Transverse colon (tissue), 4 donors: ENCODE measurements at regions not wholly inside any gene's neighbourhood (a gene's known extent, or its start where the extent isn't known, plus 50 kb on each side); places are given as distances from the start of the nearest gene placed in this dataset.

Experiments
- DNase-seq: peaks from one replicate; pipeline ENCODE4 v3.0.0-alpha.2; 2019
- H3K27ac ChIP-seq, 4 donors: fragments of 200-600 bp; sonication (generic); 2 replicates each; pipeline ENCODE4 v1.5.1; 2016 to 2018; ENCODE audit warnings: inconsistent platforms in 4 of 4
- H3K27me3 ChIP-seq: fragments of 200-600 bp; sonication (generic); 2 replicates; pipeline ENCODE4 v1.5.1; 2017; ENCODE audit warnings: inconsistent platforms
- H3K36me3 ChIP-seq, 4 donors: fragments of 200-600 bp; sonication (generic); 2 replicates each; pipeline ENCODE4 v1.5.1; 2017 to 2019; ENCODE audit warnings: inconsistent platforms in 4 of 4
- H3K4me1 ChIP-seq, 4 donors: fragments of 200-600 bp; sonication (generic); 2 replicates each; pipeline ENCODE4 v1.5.1; 2017 to 2020; ENCODE audit warnings: inconsistent platforms in 4 of 4
- H3K4me3 ChIP-seq, 4 donors: fragments of 200-600 bp; sonication (generic); 1 replicate in 1 of 4; 2 replicates in 3 of 4; pipeline versions ENCODE4 v1.5.1 to v1.6.1; 2017 to 2019; ENCODE audit warnings: inconsistent platforms in 4 of 4
- H3K9me3 ChIP-seq, 2 donors: fragments of 200-600 bp; sonication (generic); 2 replicates each; pipeline ENCODE4 v1.5.1; 2017 to 2019; ENCODE audit warnings: inconsistent platforms in 2 of 2
- EP300 ChIP-seq: sonication (generic); formaldehyde crosslinking; IDR thresholded peaks from one replicate; pipeline ENCODE4 v1.6.1; 2017; ENCODE audit warnings: antibody characterized with exemption, low read depth
- POLR2A ChIP-seq: fragments of 450-650 bp; IDR thresholded peaks from one replicate; pipeline ENCODE4 v1.6.1; 2016; ENCODE audit warnings: antibody characterized with exemption, mild to moderate bottlenecking, moderate library complexity
- POLR2AphosphoS5 ChIP-seq, 3 donors: sonication (generic); formaldehyde crosslinking; IDR thresholded peaks; one replicate each; pipeline ENCODE4 v1.6.1; 2016; ENCODE audit warnings: antibody characterized with exemption in 3 of 3
- WGBS, 2 donors: methylation state at CpG; one replicate each; pipeline ENCODE4 v1.1.5; 2018; ENCODE audit warnings: low coverage in 1 of 2; 5-methylcytosine and 5-hydroxymethylcytosine counted together
- in situ Hi-C, 4 donors: fragments of 200-750 bp; cut with MboI; loops; one replicate each; pipeline versions ENCODE4 v1.15.0 to v1.15.1; 2017; ENCODE audit warnings: low sequenced_read_pairs in 3 of 4, low pct_ligation_motif_present in 1 of 4, low pct_unique_long_range_greater_than_20kb in 1 of 4
- intact Hi-C: fragments of 100-400 bp; cut with DNase I; formaldehyde crosslinking; loops from one replicate; pipeline ENCODE4 v1.15.1; 2023; ENCODE audit warnings: low total_unique reads
- TF ChIP-seq, protein P1 (sequence below), 5 experiments: fragments of 200-600 bp in 3 of 5; fragments of 450-650 bp in 2 of 5; sonication (generic) in 3 of 5; IDR thresholded peaks; 1 replicate in 2 of 5; 2 replicates in 3 of 5; pipeline ENCODE4 v1.5.1; 2016 to 2017; ENCODE audit warnings: antibody characterized with exemption in 5 of 5, inconsistent platforms in 3 of 5, mild to moderate bottlenecking in 2 of 5, moderate library complexity in 1 of 5

DNA sequence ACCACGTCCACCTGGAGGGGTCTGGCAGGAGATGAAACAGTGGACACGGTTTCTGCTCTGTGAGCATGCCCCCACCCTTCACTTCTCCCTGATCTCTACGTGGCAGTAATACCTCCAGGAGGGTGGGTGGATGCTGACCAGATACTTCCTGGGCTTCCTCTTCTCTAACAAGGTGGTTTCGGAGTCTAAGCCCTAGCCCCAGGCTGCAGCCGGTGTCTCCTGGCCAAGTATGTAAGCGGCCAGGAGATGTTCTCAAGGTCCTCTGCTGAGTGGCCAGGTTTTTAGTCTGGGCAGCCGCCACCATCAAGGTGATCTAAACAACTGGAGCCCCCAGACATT lies 101.8 kb upstream of the ASB18 start:
- intact Hi-C loops: no loop called here
- DNase-seq: no peak
- in situ Hi-C loops: loop anchor here in 1 of 4 donors (10.0 kb wide), 1 partner anchor 709 kb away; no protein-coding TSS in a partner anchor
- no peaks in the 10 kb centered on the region for H3K9me3 ChIP-seq
- 54% methylated on average over 7 of the region's 7 CpGs; no CpG with 5 or more reads in 1 of the 2 donors for WGBS, 2 donors
- H3K27me3 ChIP-seq: peaks cover 8% of the 10 kb centered on the region
- no peak overlapping the region for H3K4me3 ChIP-seq
- TF ChIP-seq, protein P1, sequence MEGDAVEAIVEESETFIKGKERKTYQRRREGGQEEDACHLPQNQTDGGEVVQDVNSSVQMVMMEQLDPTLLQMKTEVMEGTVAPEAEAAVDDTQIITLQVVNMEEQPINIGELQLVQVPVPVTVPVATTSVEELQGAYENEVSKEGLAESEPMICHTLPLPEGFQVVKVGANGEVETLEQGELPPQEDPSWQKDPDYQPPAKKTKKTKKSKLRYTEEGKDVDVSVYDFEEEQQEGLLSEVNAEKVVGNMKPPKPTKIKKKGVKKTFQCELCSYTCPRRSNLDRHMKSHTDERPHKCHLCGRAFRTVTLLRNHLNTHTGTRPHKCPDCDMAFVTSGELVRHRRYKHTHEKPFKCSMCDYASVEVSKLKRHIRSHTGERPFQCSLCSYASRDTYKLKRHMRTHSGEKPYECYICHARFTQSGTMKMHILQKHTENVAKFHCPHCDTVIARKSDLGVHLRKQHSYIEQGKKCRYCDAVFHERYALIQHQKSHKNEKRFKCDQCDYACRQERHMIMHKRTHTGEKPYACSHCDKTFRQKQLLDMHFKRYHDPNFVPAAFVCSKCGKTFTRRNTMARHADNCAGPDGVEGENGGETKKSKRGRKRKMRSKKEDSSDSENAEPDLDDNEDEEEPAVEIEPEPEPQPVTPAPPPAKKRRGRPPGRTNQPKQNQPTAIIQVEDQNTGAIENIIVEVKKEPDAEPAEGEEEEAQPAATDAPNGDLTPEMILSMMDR (IDR thresholded peaks at IDR 0.05): no peak
- no peak for TF ChIP-seq POLR2A
- TF ChIP-seq EP300: no peak
- TF ChIP-seq POLR2AphosphoS5 (IDR thresholded peaks at IDR 0.05): no peak
- H3K36me3 ChIP-seq: no peaks in the 10 kb centered on the region
- H3K27ac ChIP-seq: no peak overlapping the region
- peaks cover 0 to 2% (median 0%) of the 10 kb centered on the region in 4 donors for H3K4me1 ChIP-seq

DNA sequence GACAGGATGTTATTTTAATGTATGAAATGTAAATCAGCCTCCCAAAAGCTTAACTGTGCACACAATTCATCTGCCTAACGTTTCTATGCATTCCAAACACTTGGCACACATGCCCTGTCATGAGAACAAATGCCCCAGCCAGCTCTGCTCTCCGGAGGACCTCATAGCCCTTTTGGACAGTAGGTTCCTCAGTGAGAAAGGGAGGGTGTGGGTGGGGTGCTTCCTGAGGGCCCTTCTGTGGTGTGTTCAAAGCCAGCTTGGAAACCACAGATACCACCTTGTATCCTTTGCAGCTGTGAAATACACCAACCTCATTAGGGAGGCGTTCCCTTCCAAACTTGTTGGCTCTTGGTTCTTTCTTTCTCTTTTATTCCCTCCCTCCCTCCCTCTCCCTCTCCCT lies 102.2 kb upstream of the ASB18 start:
- TF ChIP-seq, protein P1 (IDR thresholded peaks at IDR 0.05): no peak
- TF ChIP-seq EP300: no peak
- TF ChIP-seq POLR2AphosphoS5 (IDR thresholded peaks at IDR 0.05): no peak
- TF ChIP-seq POLR2A: no peak
- 25 to 34% methylated on average over 2 to 3 of the region's 3 CpGs for WGBS, 2 donors
- no peaks in the 10 kb centered on the region for H3K9me3 ChIP-seq
- H3K27ac ChIP-seq: no peak overlapping the region
- intact Hi-C loops: no loop called here
- H3K4me3 ChIP-seq: no peak overlapping the region
- H3K4me1 ChIP-seq: peaks cover 0 to 2% (median 0%) of the 10 kb centered on the region in 4 donors
- in situ Hi-C loops: loop anchor here in 1 of 4 donors (10.0 kb wide), 1 partner anchor 708 kb away; no protein-coding TSS in a partner anchor
- no peaks in the 10 kb centered on the region for H3K36me3 ChIP-seq
- peaks cover 12% of the 10 kb centered on the region for H3K27me3 ChIP-seq
- DNase-seq: no peak

DNA sequence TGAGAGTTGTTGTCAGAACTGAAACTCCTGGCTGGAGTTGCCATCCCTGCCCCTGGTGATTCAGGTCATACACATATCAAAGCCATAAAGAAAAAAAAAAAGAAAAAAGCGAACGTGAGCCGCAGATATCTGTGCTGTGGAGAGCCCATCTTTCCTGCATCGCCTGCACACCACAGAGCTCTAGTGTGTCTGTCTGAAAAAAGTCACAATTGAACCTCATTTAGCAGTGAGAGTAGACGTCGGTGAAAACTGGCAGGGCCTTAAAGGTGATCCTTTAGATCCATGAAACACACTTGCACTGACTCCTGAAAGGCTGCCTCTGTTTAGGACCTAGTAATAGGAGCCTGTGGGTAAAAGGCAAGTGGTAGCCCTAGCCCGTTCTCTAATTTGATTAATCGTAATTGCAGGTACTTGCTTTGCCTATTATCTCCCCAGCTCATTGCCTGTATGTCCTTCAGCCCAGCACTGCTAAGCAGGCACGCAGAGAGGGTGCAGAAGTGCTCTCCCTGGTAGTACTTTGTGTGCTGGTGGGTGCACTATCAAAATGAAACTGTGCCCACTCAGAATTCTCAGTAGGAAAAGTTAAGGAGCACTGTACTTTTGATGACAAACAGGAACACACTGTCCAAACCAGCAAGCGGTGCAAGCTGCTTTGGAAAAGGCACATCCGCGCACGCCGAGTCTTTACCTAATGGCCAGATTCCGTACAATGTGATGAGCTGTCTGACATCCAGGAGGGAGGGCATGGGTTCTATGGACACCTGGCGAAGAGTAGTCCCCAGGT lies 103.5 kb upstream of the ASB18 start:
- intact Hi-C loops: no loop called here
- Histone ChIP-seq H3K27ac (no peak overlapping the region), H3K9me3 (no peaks in the 10 kb centered on the region), H3K36me3 (no peaks in the 10 kb centered on the region), H3K27me3 (peaks cover 13% of the 10 kb centered on the region), H3K4me1 (peaks cover 0 to 2% (median 0%) of the 10 kb centered on the region in 4 donors), H3K4me3 (no peak overlapping the region)
- WGBS, 2 donors: 87 to 94% methylated on average over 7 to 16 of the region's 16 CpGs
- TF ChIP-seq POLR2AphosphoS5 (IDR thresholded peaks at IDR 0.05): no peak
- TF ChIP-seq, protein P1 (IDR thresholded peaks at IDR 0.05): no peak
- no peak for TF ChIP-seq EP300
- no peak for TF ChIP-seq POLR2A
- in situ Hi-C loops: loop anchor here in 1 of 4 donors (10.0 kb wide), 1 partner anchor 707 kb away; no protein-coding TSS in a partner anchor
- DNase-seq: no peak

DNA sequence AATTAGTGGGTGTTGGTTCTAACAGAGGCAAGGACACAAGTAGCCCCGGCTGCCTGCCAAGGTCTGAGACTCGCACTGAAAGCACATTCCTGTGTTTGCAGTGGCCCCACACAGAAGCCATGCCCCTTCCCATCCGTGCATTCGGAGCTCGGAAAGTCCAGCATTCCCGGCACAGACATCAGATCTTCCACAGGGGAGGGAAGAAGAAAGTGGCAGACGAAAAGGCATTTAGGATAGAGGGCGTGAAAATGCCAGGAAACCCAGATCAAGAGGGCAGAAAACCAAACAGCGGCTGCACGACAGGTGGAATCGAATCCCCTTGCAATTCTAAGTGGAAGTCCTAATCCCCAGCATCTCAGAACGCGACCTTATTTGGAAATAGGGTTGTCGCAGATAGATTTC lies 105.5 kb upstream of the ASB18 start:
- H3K36me3 ChIP-seq: no peaks in the 10 kb centered on the region
- 36% methylated on average over 14 of the region's 14 CpGs; no CpG with 5 or more reads in 1 of the 2 donors for WGBS, 2 donors
- H3K9me3 ChIP-seq: no peaks in the 10 kb centered on the region
- DNase-seq: no peak
- H3K4me1 ChIP-seq: peaks cover 0 to 2% (median 0%) of the 10 kb centered on the region in 4 donors
- H3K27ac ChIP-seq: no peak overlapping the region
- in situ Hi-C loops: loop anchor here in 1 of 4 donors (10.0 kb wide), 1 partner anchor 705 kb away; no protein-coding TSS in a partner anchor
- H3K4me3 ChIP-seq: no peak overlapping the region
- TF ChIP-seq POLR2AphosphoS5 (IDR thresholded peaks at IDR 0.05): no peak
- intact Hi-C loops: no loop called here
- H3K27me3 ChIP-seq: peaks cover 13% of the 10 kb centered on the region
